Esophagus squamous epithelium (tissue), 4 donors: ENCODE measurements at regions not wholly inside any gene's neighbourhood (a gene's known extent, or its start where the extent isn't known, plus 50 kb on each side); places are given as distances from the start of the nearest gene placed in this dataset.

Source experiments
- CTCF ChIP-seq, 6 experiments: fragments of 450-650 bp in 4 of 6; fragments of 200-600 bp in 2 of 6; sonication (generic) in 2 of 6; IDR thresholded peaks; one replicate each; pipeline ENCODE4 v1.5.1; 2016 to 2019; ENCODE audit warnings: antibody characterized with exemption in 6 of 6, mild to moderate bottlenecking in 4 of 6, moderate library complexity in 4 of 6
- POLR2A ChIP-seq, 4 donors: fragments of 450-650 bp; IDR thresholded peaks; one replicate each; pipeline ENCODE4 v1.6.1; 2017; ENCODE audit warnings: antibody characterized with exemption in 4 of 4, mild to moderate bottlenecking in 4 of 4, moderate library complexity in 3 of 4

- TF ChIP-seq CTCF (IDR thresholded peaks at IDR 0.05) (no peak), POLR2A (IDR thresholded peaks at IDR 0.05) (no peak)
Measured at GRCh38 chr5:52466749-52467520, 320.8 kb upstream of the ITGA1 start.
